HG02852 (cell line): ENCODE measurements at regions not wholly inside any gene's neighbourhood (a gene's known extent, or its start where the extent isn't known, plus 50 kb on each side); places are given as distances from the start of the nearest gene placed in this dataset.
"Not testable (repeated sequence)": the region's sequence is repeated elsewhere in the genome, so short reads cannot be mapped to it uniquely, and the experiment has no call there.

Source experiments
- ATAC-seq: cut with Tn5 transposase; IDR thresholded peaks from one replicate; pipeline ENCODE4 v1.9.1; 2021; ENCODE audit warnings: mild to moderate bottlenecking, moderate library complexity; ENCODE audit not compliant: unreplicated experiment

GRCh38 chr15:53218666-53219580 lies 428.8 kb upstream of the ONECUT1 start:
- no peak for ATAC-seq

- no peak for ATAC-seq
Observed at GRCh38 chr15:53216036-53216435, 425.9 kb upstream of the ONECUT1 start.

- ATAC-seq, result no peak
Observed at GRCh38 chr15:53213336-53213735, 423.2 kb upstream of the ONECUT1 start.

GRCh38 chr15:53212785-53213184 lies 422.6 kb upstream of the ONECUT1 start:
- no peak for ATAC-seq

GRCh38 chr15:53210653-53211052 lies 420.5 kb upstream of the ONECUT1 start:
- no peak for ATAC-seq

GRCh38 chr15:53209396-53210042 lies 419.4 kb upstream of the ONECUT1 start:
- no peak for ATAC-seq

GRCh38 chr15:53208751-53209150 lies 418.6 kb upstream of the ONECUT1 start:
- ATAC-seq, result no peak

- ATAC-seq, result no peak
Observed at GRCh38 chr15:53203454-53203853, 413.3 kb upstream of the ONECUT1 start.

- no peak for ATAC-seq
Observed at GRCh38 chr15:53202876-53203275, 412.7 kb upstream of the ONECUT1 start.

GRCh38 chr15:53197426-53197839 lies 407.3 kb upstream of the ONECUT1 start:
- peak; percentile 57 for ATAC-seq

- ATAC-seq, result no peak
Observed at GRCh38 chr15:53196788-53197187, 406.7 kb upstream of the ONECUT1 start.

- ATAC-seq, result no peak
Observed at GRCh38 chr15:53196242-53196641, 406.1 kb upstream of the ONECUT1 start.

GRCh38 chr15:53193149-53193548 lies 403.0 kb upstream of the ONECUT1 start:
- ATAC-seq, result no peak

GRCh38 chr15:53189860-53190259 lies 399.7 kb upstream of the ONECUT1 start:
- ATAC-seq, result no peak

GRCh38 chr15:53183449-53183848 lies 393.3 kb upstream of the ONECUT1 start:
- not testable (repeated sequence) for ATAC-seq

- no peak for ATAC-seq
Observed at GRCh38 chr15:53171571-53171970, 381.4 kb upstream of the ONECUT1 start.

- no peak for ATAC-seq
Observed at GRCh38 chr15:53166684-53167201, 376.6 kb upstream of the ONECUT1 start.

- no peak for ATAC-seq
Observed at GRCh38 chr15:53165988-53166683, 376.0 kb upstream of the ONECUT1 start.

- ATAC-seq, result no peak
Observed at GRCh38 chr15:53160092-53160704, 370.1 kb upstream of the ONECUT1 start.

- ATAC-seq, result no peak
Observed at GRCh38 chr15:53159458-53159857, 369.3 kb upstream of the ONECUT1 start.

GRCh38 chr15:53158995-53159394 lies 368.9 kb upstream of the ONECUT1 start:
- no peak for ATAC-seq
